ENCODE measurements at regions not wholly inside any gene's neighbourhood (a gene's known extent, or its start where the extent isn't known, plus 50 kb on each side); places are given as distances from the start of the nearest gene placed in this dataset.

DNA sequence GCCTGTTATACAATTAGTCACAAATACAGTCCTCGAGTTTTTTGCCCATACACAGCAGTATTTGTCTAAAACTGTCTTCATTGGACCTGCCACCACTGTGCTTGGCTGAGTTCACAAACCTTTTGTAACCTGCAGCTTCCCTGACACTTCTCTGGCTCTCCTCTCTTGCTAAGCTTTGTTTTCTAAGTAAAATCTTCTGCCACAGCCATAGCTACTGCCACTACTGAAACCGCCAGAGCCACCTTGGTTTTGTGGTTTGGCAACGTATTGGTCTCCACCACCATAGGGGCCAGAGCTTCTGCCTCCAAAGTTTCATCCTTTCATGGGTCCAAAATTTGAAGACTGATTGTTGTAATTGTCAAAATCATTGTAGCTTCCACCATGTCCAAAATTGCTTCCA is 668.2 kb upstream of the BRINP3 start:
- DNase-seq (ENCODE audit: low spot score), result no peak

DNA sequence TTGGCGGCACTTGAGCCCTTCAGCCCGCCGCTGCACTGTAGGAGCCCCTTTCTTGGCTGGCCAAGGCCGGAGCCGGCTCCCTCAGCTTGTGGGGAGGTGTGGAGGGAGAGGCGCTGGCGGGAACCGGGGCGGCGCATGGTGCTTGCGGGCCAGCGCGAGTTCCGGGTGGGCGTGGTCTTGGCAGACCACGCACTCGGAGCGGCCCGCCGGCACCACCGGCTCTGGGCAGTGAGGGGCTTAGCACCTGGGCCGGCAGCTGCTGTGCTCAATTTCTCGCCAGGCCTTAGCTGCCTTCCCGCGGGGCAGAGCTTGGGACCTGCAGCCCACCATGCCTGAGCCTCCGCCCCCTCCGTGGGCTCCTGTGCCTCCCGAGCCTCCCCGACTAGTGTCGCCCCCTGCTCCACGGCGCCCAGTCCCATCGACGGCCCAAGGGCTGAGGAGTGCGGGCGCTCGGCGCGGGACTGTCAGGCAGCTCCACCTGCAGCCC is 673.7 kb upstream of the BRINP3 start:
- no peak for DNase-seq (ENCODE audit: low spot score)

DNA sequence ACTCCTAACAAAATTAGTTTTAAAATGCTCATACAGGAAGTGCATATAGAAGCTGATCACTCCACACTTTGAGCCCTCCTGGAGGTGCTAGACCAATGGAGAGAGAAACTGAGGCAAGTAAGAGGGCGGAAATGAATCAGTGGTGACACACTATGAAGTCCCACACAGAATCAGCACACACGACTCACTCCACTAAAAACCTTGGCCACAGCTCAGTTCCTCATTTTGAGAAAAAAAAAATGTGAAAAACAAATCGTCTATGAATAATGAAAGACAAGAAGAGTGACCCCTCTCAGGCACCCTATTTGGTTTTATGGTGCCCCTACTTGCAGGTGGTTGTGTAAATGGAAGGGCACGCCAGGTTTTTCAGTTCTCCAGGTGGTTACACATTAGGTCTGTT is 675.1 kb upstream of the BRINP3 start:
- DNase-seq (ENCODE audit: low spot score), result no peak

DNA sequence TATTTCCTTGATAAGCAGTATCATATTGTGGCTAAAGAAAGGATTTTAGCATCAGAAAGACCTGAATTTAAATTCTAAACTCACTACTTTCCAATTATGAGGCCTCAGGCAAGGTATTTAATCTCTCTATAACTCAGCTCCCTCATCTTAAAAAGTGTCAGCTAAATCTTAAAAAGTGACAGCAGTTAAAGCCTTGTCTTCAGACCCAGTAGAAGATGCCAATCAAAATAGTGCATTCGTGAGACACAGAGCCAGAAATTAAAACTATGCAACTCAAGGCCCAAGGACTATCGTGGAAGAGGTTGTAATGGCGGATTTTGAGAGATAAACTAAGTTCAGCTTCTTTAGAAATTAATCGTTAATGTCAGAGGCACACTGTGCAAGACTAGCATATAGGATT is 677.5 kb upstream of the BRINP3 start:
- DNase-seq (ENCODE audit: low spot score), result no peak

DNA sequence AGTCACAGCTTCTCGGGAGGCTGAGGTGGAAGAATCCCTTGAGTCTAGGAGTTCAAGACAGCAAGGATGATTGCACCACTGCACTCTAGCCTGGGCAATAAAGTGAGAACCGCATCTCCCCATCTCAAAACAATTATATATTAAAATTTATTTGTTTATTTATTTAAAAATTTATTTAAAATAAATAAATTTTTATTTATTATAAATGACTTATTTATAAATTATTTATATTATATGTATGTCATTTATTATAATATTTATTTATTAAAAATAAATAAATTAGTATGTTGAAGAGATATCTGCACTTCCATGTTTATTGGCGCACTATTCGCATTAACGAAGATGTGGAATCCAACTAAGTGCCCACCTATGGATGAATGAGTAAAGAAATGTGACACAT is 683.2 kb upstream of the BRINP3 start:
- DNase-seq (ENCODE audit: low spot score), result no peak

DNA sequence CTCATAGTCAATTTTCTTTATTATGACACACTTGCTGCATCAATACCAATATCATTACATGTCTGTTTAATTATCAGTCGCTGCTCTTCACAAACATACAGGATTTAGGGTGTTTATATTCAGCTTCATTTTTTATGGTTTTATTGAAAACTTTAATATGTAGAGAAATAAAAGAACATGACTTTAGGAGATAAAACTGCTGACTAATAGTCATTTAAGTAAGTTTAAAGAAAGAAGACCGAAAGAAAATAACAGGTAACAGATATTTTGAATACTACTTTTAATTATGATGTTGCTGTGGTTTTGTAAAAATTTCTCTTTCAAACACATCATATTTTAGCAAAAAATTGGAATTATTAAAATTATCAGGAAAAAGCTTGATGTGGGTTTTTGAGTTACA is 685.1 kb upstream of the BRINP3 start:
- no peak for DNase-seq (ENCODE audit: low spot score)

DNA sequence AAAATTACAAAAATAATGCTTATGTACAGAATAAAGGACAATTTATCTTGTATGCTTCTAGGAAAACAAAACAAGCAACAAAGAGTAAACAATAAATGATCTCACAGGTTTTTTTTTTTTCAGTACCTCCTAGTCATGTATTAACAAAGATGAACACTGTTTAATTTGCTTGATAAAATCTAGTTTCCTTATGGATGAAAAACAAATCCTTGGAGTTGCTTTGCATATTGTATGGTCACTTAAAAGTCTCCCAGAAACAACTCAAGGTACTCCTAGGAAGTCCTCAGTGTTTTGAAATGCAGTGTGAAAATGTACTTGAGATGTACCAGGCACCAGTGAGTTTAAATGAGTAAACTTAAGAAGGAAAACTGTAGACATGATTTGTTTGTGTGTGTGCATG is 686.0 kb upstream of the BRINP3 start:
- DNase-seq (ENCODE audit: low spot score), result no peak

DNA sequence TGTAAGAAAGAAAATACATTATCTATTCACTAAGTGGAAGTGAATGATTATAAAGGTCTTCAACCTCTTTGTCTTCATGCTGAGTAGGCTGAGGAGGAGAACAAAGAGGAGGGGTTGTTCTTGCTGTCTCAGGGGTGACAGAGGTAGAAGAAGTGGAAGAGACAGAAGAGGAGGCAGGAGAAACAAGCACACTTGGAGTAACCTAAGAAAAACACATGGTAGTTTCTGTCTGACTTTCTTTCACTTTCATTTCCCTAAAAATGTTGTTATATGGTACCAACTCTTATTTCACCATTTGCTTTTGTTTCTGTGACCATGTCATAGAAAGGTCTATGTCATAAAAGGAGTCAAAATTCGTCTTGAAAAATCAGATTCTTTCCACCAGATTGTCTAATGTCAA is 696.6 kb upstream of the BRINP3 start:
- no peak for DNase-seq (ENCODE audit: low spot score)

DNA sequence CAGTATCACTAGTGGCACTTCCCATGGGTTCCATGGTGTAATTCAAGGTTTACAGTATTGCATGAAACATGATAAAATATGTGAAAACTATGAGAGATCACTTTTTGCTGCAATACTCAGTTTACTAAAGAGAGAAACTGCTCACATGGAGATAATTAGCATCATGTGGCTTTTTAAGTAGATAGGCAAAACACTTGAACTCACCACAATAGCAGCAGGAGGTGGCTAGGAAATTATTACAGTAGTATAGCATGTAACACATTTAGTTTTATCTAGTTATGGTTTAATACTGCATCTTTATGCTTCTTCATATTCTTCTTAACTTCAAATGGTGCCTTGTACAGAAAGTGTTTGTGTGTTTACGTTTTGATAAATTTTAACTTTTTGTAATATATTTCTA is 698.5 kb upstream of the BRINP3 start:
- no peak for DNase-seq (ENCODE audit: low spot score)

DNA sequence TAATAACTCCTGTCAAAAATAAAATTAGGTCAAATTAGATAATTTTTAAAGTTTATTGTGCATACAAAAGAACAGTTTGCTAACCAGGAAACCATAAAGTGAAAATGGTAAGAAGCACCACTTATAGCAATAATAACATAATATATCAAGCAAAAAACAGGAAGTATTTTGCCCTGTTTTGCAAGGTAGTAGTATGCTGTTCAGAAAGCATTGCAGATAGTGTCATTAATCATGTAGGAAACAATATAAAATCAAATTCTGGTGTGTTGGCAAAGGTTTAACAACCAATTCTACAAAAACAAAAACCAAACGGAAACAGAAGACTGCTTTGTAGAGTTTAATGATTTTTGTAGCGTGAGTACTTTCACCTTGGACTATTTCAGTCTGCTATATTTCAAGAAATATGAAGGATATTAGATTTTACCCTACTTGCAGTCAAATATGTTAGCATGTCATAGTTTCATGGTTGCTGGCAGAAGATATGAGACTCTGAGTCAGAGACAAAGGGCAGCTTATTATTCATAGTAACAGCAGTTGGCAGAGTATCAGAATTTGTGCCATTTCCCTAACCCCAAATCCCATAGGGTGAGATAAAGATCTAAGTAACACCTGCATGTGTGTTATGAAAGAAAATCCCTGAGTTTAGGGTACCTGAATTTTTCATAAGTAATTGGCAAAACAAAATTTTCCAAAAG is 729.0 kb upstream of the BRINP3 start:
- DNase-seq (ENCODE audit: low spot score), result peak; percentile 10

DNA sequence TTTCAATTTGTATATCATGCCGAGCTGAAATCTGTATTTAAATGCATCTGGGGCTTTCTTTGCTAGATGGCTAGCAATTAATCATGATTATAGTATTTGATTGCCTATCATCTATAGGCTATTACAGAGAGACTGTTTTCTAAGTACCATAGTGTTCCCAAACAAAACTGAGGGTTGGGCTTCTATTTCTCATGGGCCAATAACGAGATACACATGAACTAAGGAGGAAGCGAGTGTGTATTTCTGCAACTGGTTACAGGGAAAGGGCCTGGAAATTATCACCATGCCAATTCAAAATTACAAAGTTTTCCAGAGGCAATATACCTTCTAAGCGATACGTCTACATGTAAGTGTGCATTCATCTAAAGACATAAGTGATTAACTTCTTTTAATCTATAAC is 744.5 kb upstream of the BRINP3 start:
- no peak for DNase-seq (ENCODE audit: low spot score)

DNA sequence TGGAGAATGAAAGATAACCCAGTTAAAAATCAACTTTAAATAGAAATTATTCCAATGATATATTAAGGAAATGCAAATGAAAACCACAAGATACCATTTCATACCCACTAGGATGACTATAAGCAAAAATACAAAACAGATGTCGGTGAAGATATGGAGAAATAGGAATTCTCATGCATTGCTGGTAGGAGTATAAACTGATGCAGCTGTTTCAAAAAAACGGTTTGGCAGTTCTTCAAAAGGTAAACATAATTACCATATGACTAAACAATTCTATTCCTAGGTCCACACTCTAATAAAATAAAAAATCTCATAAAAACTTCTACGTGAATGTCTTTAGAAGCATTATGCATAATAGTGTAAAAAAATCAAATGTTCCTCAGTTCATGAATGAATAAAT is 763.3 kb upstream of the BRINP3 start:
- DNase-seq (ENCODE audit: low spot score), result no peak

DNA sequence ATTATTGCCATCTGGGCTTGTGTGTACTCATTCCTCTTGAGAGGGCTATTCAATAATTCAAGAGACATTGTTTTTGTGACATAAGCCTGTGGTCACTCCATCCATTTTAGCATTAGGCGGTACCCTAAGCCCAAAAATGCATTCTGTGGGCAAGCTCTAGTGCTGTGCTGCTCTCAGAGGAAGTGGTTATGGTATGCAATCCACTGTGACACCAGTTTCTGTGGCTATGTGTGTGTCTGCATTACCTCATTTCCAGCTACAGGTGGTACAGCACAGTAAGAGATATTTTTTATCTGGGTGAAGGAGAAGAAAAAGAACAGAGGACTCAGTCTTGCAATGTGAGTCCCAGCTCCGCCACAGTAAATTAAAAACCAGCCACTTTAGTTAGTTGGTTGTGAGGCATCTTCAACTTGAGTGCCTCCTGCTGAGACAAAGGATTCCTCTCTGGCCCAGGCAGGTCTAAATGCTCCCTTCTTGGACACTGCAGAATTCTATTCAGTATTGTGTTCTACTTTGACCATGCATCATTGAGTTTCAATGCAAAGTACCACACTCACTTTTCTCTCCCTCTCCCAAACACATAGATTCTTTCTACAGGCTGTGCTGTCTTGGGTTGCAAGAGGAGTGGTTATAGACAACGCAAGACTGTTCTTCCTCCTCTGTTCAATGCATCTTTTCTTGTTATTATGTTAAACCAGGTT is 777.8 kb upstream of the BRINP3 start:
- no peak for DNase-seq (ENCODE audit: low spot score)

DNA sequence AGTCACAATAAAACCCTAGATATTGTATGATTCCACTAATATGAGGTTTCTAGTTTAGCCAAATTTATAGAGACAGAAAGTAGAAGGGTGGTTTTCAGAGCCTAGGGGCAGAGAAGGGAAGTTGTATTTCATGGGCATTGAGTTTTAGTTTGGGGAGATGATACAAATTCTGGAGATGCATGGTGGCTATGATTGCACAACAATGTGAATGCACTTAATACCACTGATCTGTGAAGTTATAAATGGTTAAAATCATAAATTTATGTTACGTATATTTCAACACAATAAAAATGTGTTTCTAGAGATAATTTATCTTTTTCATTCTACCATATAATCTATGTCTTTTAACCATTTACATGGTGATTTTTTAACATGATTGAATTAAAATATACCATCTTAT is 779.3 kb upstream of the BRINP3 start:
- no peak for DNase-seq (ENCODE audit: low spot score)

DNA sequence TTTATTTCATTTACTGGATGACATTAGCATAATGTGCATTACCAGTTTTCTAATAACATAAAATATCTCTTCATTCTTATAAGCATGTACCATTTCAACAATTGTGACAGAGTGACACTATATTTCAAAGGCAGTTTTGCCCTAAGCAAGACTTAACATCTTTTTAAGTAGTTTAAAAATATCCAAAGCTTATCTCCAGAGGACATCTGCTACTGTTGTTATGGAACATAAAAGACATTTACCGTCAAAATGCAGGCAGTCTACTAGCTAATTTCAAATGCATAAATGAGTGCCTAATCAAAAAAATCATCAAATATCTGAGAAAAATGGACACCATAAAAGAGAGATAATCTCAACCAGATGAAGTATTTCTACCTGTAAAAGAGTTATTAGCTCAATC is 782.4 kb upstream of the BRINP3 start:
- DNase-seq (ENCODE audit: low spot score), result no peak

DNA sequence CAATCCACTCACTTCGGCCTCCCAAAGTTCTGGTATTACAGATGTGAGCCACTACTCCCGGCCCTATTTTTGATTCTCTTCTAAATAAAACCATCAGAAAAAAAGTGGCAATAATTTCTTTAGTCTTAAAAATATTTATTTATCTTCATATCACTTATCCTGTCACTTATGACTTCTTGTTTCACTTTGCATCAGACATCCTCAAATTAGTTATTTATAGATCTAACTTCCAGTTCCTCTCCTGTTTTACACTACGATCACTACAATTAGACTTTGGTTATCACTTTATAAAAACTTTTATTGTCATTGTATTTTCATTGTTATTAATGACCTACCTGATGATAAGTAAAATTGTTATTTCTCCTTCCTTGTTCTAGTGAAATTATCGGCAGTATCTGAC is 783.4 kb upstream of the BRINP3 start:
- DNase-seq (ENCODE audit: low spot score), result no peak

DNA sequence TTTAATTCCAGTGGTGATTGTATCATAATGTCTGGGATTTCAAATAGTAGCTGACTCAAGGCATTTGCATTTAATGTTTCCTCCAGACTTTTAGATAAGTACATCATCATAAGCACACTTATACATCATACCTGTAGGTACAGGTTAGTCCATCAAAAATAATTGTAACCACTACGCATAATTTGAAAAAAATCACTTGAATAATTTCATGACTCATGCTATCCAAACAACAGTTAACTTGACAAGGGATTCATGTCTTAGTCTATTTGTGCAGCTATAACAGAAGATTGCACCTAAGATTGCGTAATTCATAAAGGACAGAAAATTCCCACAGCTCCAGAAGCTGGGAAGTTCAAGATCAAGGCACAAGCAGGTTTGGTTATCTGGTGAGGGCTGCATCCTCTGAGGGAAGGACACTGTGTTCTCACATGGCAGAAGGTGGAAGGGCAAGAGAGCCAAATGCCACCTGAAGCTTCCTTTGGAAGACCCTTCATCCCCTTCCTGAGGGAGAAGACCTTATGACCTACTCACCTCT is 801.7 kb upstream of the BRINP3 start:
- DNase-seq (ENCODE audit: low spot score), result no peak

DNA sequence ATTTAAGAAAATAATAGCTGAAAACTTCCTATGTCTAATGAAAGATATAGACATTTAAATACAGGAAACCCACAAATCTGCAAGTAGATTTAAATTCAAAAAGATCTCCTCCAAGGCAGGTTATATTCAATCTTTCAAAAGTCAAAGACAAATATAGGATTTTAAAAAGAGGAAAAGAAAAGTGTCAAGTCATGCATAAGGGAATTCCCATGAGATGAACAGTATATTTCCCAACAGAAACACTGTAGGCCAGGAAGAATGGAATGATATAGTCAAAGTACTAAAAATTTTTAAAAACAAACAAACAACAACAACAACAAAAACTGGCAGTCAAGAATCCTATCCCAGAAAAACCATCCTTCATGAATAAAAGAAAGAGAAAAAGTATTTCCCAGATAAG is 806.5 kb upstream of the BRINP3 start:
- DNase-seq (ENCODE audit: low spot score), result no peak

DNA sequence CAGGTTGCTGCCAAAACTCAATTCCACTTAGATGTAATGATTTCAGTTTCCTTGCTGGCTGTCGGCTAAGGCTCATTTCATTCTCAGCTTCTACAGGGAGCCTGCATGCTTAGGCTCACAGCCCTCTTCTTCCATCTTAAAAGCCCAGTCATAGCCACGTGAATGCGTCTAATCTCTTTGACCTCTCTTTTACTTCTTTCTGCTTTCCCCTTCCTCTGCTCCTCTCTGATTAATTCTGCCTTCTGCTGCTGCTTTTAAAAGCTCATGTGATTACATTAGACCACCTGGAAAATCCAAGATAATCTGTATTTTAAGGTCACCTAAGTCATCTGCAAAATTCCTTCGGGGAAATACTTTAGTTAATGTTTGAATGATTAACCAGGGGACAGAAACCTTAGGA is 812.8 kb upstream of the BRINP3 start:
- no peak for DNase-seq (ENCODE audit: low spot score)

DNA sequence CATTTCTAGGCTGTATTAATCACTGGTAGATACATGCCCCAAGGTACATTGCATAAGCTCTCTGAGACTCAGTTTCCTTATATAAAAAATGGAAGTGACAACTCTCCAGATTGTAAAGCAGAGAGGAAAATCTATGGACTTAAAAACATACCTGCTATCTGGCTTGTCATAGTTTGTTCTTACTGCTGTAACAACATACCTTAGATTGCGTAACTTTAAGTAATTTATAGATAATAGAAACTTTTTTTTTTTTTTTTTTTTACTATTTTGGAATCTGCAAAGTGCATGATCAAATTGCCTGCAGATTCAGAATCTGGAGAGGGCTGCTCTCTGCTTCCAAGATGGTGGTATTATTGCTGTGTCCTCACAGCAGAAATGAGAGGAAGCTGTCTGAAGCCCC is 827.7 kb upstream of the BRINP3 start:
- no peak for DNase-seq (ENCODE audit: low spot score)

DNA sequence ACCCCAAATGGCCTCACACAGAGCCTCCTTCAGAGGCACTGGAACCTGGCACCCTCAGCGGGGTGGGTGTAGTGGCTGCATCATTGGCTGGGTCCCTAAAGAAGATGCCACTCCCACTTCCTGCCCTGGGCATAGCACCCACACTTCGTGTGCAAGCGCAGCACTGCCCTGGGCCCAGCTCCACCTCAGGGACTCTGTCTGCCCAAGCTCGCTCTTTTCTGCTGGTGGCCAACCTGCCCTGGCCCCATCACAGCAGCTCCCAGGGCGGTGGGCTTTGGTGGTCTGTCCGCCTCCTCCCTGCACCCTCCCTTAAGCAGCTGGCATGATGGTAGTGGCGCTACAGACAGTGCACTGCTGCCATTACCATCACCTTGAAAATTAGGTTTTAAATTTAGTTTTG is 829.3 kb upstream of the BRINP3 start:
- DNase-seq (ENCODE audit: low spot score), result no peak

DNA sequence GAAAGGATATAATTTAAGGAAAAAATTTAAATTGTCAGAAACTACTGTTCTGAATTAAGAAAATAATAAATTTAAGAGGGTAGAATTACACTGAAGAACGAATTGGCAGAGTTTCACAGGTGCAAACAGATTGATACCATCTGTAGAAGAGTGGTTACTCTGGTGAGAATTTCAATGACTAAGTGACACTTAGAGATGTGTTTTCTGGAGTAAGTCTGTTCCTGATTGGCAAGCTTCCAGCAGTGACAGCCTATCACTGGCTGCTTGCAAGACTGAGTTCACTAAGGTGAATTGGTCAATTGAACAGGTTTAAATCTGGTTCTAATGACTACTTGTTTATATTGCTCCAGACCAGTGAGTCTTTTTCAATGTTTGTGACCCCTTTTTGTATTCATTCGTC is 838.2 kb upstream of the RGS18 start:
- peak; percentile 25 for DNase-seq (ENCODE audit: low spot score)

DNA sequence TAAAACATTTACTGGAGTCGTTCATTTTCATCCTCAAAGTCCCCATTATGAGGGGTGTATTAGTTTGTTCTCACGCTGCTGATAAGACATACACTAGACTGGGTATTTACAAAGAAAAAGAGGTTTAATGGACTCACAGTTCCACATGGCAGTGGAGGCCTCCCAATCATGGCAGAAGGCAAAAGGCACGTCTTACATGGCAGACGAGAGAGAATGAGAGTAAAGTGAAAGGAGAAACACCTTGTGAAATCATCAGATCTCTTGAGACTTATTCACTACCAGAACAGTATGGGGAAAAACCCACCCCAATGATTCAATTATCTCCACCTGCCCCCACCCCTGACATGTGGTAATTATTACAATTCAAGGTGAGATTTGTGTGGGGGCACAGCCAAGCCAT is 830.4 kb upstream of the RGS18 start:
- no peak for DNase-seq (ENCODE audit: low spot score)

All from HT-29 (cell line).